ENCODE measurements at regions not wholly inside any gene's neighbourhood (a gene's known extent, or its start where the extent isn't known, plus 50 kb on each side); places are given as distances from the start of the nearest gene placed in this dataset.
"Not testable (repeated sequence)": the region's sequence is repeated elsewhere in the genome, so short reads cannot be mapped to it uniquely, and the experiment has no call there.

DNA sequence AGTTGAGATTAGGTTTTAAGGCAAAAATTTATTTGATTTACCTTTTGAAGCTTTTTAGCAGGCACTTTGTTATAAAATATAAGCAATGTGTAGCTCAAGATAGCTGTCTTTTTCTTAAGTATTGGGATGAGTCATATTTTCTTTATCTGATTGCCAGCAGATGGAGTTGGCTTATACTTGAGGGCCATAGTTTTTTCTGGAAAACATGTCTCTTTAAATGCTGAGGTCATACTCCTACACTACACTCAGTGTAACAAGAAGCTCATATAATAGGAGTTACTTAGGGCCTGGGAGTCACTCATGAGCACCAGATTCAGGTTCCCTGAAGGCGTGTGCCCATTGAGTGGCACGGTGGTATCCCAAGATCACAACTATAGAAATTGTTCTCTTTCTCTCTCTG lies 579.8 kb downstream of the EDEM1 start:
- DNase-seq: no peak

DNA sequence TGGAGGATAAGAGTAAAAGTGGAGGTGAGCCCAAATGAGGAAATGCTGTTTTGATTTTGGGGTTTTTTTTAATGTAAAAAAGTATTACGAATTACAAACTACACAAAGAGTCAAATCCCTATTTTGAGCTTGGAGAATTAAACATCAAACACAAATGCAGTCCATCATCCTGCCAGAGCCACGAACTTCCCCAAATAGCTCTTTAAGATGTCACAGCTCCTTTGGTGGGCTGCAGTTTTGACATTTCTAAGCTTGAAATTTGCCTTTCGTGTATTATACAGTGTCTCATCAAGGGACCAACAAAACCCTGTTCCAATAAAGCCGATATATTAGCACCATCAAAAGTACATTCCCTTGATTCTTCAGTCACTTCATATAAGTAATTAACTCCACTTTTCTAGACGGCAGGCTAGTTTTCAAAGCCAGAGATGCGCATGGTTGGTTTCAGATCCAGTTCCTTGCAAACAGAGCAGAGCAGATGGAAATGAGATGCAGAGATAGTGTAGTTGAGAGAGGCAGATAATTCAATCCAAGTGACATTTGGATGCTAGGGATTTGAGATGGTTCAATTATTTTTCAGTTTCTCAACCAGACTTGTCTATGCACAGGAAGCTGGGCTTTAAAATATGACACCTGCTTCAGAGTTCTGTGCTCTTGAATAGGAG lies 580.9 kb downstream of the EDEM1 start:
- DNase-seq: no peak

DNA sequence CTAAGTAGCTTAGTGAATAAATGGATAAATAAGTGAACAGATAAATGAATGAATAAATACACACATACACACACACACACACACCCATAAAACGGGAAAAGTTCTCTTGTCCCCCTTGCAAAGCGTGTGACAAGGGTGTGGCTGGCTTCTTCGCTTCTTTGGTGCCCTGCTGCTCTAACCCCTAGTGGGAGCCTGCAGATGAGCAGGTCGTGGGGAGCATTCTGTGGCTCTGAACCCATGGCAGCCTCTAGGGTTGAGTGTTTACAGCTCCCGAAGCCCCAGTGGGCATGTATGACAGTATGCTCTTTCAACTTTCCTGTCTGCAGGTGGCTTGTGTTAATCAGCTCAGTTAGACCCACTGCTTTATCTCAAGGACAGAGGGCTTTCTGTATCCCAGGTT lies 582.3 kb downstream of the EDEM1 start:
- DNase-seq: no peak

DNA sequence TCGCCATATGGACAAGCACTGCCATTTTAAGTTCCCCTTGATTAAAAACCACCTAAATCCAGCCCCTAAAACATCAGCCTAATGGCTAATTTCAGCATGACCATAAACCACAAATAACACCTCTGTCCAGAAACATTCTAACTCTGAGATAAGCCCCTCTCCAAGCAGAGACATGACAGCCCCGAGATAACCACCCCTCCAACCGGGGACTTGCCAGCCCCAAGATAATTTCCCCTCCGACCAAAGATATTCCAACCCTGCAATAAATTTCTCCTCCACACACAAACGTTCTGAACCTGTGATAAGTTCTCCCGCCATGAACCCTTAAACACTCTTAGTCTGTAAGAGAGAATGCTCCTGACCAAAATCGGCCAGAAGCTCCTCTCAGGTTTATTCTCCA lies 586.8 kb downstream of the EDEM1 start:
- DNase-seq: no peak

DNA sequence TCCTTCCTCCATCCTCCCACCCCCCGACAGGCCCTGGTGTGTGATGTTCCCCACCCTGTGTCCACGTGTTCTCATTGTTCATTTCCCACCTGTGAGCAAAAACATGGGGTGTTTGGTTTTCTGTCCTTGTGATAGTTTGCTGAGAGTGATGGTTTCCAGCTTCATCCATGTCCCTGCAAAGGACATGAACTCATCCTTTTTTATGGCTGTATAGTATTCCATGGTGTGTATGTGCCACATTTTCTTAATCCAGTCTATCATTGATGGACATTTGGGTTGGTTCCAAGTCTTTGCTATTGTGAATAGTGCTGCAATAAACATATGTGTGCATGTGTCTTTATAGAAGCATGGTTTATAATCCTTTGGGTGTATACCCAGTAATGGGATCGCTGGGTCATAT lies 587.6 kb downstream of the EDEM1 start:
- DNase-seq: not testable (repeated sequence)

DNA sequence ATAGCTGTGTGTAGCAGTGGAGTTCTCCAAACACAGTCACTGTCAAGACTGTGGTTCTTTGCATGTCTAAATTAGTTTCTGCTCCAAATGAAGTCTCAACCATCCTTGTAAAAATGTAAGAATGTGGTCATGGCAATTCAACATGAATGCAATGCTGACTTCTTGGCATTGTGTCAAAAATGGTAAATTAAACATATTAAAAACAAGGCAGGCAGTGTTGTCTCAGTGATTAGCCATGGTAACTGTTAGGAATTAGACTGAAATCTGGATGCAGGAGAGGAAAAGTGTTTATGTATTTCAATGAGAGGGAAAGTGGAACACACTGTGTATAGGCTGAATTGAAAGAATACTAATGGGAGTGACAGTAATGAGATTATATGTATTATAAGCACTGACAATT lies 597.2 kb downstream of the EDEM1 start:
- no peak for DNase-seq

DNA sequence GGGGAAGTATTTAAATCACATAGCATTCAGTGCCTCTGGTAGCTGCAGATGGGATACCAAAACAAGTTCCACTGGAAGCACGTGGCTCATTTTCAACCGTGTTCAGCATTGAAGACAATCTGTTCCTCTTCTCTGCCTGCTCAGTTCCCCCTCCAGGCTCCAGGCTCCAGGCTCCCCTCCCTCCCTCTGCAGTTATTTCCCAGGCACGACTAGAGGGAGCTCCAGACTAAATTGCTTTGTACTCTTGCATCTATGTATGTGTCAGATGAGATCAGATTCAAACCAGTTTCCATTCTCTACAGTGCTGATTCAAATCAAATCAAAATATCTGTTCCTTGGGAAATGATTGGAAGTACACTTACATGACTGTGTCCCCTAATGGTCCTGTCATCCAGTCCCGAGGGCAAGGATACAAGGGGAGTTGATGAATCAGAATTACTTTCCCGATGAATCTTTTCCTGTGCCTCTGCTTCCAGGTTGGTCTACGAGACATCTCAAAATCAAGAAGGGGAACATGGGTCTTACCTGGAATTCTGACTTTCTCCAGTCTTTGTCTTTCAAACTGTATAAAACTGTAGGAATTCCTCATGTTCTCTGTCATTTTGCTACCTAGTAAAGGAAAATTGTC lies 600.5 kb downstream of the EDEM1 start:
- no peak for DNase-seq

DNA sequence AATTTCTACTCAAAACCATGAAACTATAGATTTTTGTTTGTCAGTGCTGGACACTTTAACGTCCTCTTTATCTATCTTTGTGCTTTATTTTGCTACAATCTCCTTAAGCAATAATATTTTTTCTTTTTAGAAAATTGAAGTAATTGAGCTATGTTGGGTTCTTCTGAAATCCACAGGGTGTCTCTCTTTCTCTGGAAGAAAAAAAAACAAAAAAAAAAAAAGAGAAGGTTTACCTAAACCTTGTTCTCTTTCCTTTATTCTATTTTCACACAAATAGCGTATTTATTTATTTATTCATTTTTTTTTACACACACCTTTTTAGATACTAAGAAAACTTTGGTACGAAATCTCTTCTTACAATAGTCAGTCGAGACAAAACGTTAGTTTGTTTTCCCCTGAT lies 601.0 kb downstream of the EDEM1 start:
- DNase-seq: no peak

DNA sequence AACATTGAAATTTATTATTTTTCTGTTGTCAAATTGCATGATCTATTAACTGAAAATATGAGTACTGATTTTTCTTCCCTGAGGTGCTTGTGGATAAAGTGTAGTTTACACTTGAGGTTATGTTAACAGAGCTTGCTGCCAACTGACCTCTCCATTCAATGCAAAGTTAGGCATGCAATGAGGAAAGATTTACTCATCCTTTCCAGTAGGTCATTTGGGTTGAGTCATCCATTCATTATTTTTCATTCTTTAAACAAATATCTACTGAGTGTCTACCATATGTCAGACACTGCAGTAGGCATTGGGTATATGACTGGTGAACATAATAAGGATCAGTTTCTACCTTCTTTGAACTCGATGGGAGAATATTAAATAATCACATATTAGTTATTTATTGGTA lies 604.1 kb downstream of the EDEM1 start:
- no peak for DNase-seq

DNA sequence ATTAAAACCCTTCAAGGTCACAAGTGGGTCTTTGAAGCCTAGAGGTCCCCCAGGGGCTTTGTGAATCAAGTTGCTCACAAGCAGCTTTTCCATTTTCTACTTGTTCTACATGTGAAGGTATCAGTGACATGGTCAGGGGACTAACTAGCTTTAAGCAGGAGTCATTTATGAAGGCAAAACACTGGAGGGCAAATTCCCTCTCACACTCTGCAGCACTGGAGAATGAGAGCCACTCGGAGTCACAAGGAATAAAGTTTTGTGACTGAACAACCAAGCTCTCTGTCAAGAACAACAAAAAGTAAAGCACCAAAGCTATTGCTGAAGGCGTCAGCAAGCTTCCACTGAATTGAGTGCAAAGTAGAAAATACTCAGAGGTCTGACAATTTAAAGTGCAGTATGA lies 609.0 kb downstream of the EDEM1 start:
- no peak for DNase-seq

DNA sequence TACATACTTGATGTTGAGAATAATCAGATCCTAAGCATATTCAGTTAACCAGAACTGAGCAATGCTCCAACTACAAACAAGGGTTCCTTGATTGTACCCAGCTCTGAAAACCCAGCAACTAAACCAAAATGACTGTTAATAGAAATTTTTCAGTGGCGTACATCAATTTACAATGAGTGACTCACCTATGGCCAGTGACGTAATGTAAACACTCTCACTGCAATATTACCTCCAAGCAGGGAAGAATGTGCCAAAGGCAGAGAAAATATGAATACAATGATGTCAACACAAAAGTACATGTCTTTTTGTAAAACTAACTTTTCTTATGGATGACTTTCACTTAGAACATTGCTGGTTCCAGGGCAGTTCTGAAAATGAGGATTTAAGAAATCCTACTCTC lies 611.3 kb downstream of the EDEM1 start:
- DNase-seq: no peak

DNA sequence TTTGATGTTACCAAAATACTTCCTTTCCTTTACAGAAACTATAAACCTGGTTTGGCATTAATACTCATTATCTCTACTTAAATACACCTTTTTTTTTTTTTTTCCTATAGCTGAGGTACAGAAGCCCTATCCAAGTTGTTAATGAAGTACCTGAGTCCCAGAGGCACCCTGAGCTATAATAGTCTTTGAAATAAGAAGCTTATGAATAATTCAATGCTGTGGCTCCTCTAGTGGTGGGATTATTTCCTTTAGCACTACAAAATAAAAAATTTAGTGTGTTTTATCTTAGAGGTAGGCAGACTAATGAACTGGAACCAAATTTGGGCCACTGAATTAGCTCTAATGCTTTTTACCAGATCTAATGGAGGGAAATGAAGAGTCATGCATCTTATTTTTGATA lies 611.9 kb downstream of the EDEM1 start:
- DNase-seq: no peak

DNA sequence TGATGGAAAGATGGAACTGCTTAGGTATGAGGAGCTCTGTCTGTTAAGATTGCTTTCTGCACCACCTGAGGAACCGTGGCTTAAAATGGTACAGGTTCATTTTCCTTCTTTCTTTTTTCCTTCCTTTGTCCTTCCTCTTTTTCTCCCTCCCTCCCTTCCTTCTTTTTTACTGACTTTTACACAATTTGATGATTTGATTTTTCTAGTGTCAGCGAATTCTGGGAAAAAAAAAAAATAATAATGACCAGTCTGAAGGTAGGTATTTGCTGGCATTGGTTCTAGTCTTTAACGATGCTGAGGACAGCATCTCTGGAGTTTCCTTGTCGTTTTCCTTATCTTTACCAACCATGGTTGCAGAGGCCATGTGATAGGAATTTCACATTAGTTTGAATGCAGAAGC lies 613.5 kb downstream of the EDEM1 start:
- no peak for DNase-seq

DNA sequence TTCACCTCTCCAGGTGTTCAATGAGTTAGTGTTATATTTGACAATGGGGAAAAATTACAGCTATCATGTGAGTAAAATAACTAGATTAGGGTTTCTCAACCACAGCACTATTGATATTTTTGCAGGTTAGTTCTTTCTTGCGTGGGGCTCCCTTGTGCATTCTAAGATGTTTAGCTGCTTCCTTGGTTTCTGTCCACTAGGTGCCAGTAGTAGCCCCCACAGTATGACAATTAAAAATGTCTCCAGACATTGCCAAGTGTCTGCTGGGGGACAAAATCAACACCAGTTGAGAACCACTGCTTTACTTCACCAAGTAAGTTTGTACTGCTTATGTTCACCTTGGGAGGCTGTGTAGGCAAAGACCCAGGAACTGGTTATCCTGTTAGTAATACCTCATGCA lies 618.7 kb downstream of the EDEM1 start:
- peak; percentile 2 for DNase-seq

DNA sequence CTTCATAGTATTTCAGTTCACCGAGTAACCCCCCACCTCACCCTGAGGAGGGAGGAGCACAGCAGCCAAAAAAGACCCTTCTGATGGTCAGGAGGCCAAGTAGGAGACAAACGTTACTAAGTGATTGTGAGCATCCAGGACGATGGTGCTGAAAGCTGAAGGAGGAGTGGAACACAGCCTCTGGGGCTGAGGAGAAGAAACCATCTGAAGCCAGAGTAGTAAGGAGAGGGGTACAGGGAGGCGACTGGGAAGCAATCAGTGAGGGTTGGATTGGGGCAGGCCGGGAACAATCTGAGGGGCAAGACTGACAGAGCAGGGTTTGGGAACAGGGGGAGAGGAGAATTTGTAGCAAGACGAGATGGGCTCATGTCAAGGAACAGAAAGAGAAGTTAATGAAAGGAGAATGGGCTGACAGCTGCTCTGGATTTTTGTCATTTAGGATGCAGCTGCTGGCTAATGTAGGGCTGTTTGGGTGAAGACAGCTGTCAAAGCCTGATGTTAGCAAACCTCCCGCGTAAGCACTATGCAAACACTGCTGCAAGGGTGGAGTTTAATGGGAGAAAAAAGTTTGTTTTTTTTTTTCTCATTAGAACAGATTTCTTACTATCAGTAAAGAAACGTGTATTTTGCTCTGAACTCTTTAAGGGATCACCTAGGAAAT lies 622.2 kb downstream of the EDEM1 start:
- DNase-seq: no peak

DNA sequence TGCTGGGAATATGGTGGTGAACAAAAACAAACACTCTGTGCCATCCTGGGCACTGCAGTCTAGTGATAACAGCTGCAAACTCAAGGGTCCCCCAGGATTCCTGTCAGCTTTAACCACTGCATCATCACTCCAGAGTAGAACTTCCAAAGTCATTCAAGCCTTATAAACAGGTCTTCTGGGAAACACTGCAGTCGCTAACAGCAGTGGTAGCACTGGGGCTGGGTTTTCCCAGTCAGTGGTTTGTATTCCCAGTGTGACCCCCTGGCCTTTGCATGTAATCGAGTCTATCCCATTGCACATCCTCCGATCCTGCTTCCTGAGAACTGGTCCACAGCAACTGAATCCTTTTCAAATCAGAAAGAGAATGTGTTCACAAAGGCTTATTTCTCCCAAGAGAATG lies 623.5 kb downstream of the EDEM1 start:
- DNase-seq: no peak

DNA sequence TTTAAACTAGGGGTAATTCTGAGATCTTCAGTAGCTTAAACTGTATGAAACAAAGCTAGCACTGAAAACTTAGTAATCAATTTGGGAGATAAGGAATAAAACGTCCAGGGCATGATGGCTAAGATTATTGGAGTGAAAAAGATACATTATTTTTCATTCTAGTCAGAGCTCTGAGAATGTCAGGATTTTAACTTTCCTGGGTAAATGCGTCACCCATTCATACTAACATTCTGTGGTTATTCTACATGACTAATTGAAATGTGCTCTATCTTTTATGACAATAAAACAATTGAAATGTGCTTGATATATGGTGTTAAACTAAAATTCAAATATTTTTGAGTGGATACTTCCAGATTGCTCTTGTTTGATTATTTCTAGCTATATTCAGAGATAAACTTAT lies 626.0 kb downstream of the EDEM1 start:
- DNase-seq: no peak

DNA sequence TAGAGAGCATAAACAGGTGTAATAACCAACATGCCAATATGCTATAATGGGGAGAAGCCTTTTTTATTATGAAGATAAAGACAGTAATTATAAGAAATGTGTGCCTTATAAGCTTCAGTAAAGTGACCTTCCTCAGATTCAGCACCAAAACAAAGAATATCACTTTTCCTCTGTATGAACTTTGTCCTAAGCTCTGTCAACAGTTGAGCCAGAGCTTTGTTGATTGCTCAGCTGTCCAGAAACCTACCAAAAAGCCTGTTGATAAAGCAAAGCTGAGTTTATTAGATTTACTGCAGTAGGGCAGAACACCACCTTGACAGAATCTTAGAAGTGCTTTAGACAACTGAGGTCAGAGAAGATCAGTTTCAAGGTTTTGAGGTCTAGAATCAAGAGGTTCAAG lies 635.3 kb downstream of the EDEM1 start:
- DNase-seq: no peak

DNA sequence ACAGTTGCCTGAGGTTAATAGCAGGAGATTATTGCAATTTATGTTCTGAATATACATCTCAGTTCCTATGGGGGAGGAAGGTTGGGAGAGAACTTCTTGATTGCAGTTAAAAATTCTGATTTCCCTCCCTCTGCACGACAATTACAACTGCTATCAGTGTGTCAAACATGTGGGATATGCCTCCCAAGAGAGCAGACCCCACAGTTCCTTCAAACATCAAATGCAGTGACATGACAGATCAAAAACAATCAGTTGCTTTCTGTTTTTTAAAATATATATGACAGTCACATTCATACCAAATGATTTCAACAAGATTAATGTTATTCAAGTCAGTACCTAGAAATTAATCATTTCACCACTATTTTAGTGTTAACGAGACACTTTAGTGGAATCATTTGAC lies 639.0 kb downstream of the EDEM1 start:
- DNase-seq: no peak

DNA sequence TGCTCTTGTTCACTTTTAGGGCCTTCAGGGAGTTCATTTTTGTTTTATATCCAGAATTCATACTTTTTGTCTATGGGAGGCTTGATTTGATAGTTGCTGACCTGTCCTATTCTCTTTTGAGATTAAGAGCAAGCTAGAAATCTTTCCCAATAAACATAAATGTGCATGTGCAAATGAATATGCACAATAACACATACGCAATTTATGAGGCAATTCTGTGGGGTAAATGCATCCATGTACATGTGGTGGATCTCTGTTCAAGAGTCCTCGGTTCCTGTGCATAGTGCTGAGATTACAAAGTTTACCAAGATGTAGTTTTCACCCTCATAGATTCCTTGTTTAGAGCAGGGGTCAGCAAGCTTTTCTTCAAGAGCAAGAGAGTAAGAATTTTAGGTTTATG lies 640.7 kb downstream of the EDEM1 start:
- no peak for DNase-seq

DNA sequence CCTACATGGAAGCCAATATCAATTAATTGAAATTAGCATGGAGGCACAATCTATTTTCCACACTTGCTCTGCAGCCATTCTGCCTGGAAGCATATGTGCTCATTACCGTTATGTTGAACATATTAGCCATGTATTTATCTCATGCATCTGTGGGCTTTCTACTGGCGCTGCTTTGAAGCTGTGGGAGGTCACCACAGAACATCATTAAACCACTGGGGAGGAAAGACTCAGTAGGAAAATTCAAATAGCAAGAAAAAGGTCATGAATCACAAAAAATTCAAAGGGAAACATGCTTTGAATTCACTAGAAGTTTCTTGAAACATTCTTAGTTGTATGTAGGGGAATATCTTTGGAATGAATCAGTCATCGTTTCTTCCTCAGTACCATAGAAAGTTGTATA lies 652.5 kb downstream of the EDEM1 start:
- DNase-seq: no peak

DNA sequence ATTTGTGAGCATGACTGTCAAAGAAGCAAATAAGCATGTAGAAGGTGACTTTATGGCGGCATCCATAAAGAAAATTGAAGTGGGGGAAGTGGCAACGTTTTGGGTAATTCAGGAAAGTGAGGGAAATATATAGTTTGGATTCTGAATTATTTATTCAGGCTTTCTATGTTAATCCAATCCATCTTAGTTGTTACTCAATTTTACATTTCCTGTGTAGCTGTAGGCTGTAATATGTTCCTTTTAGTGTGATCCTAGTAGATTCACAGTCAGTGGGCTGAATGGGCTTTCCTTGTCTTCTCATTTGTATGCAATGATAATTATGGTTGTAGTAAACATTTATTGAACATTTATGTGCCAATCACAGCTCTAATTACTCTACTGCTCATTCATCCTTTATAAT lies 654.1 kb downstream of the EDEM1 start:
- no peak for DNase-seq

DNA sequence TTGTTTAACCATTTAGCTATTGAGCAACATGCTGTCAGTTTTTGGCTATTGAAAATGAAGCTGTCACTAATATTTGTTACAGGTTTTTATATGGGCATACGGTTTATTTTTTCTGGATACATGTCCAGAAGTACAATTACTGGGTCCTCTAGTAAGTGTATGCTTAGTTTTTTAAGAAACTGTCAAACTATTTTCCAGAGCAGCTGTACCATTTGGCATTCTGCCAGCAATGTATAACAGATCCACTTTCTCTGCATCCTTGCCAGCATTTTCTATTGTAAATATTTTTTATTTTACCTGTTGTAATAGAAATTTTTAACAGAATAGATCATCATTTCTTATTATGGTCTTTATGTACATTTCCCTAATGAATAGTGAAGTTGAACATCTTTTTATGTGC lies 658.8 kb downstream of the EDEM1 start:
- DNase-seq: no peak

DNA sequence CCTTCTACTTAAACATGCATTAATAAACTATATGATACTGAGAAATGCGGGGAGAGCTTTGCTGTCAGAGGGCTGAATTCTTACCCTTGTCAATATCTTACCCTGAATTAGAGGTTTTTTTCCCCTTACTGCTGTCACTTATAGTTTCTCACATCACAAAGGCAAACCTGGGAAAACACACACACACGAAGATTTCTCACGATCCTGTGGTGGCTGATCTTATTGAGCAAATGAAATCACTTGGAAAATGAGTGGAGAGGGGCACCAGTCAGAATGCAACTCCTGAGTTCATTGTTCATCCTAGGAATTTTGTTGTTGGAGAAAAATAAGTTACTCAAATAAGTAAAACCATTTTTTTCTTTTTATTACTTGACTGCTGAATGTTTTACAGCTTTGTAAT lies 673.6 kb downstream of the EDEM1 start:
- DNase-seq: no peak

DNA sequence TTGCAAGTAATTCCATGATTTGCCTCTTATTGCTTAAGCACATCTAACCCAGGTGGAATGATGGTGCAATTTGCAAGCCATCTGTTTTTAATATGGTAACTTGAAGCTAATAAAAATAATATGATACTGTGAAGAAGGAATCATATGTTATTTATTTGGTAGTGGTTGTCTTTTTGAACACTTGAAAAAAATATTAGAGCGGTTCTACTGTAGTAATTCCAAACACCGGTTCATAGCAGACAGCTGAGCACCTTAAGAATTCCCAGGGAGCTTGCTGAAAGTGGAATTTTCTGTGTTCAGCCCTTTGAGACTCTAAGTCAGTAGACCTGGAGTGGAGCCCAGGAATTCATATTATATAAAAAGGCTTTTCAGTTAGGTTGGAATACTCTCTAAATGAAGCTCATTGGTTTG lies 687.4 kb downstream of the EDEM1 start:
- DNase-seq: no peak
